ENCODE measurements at regions not wholly inside any gene's neighbourhood (a gene's known extent, or its start where the extent isn't known, plus 50 kb on each side); places are given as distances from the start of the nearest gene placed in this dataset.

- ChIA-PET CTCF (no interaction called here), RAD21 (ENCODE audit: low non-redundant PET in 1 of 2, low total read pairs in 2 of 2, uncharacterized antibody in 2 of 2, unreplicated experiment in 2 of 2) (no interaction called here), POLR2A (no interaction called here)
- Histone ChIP-seq H3K36me3 (ENCODE audit: control insufficient read depth in 1 of 2, insufficient read depth in 2 of 2, low read length in 2 of 2) (no peaks in the 10 kb centered on the region), H3K27ac (ENCODE audit: low read depth, low read length) (no peak overlapping the region), H2AFZ (ENCODE audit: low read depth, low read length, poor library complexity, severe bottlenecking) (no peak overlapping the region), H3K4me3 (replicated peaks in 1 of 2; ENCODE audit: low read depth in 1 of 2, low read length in 2 of 2) (no peak overlapping the region), H3K27me3 (ENCODE audit: insufficient read depth, low read length) (no peaks in the 10 kb centered on the region), H3K4me2 (ENCODE audit: low read length) (no peak overlapping the region), H3K9me3 (ENCODE audit: control insufficient read depth in 1 of 2, insufficient read depth in 1 of 2, low read depth in 1 of 2, low read length in 2 of 2) (no peaks in the 10 kb centered on the region), H3K4me1 (ENCODE audit: control insufficient read depth in 1 of 2, insufficient read depth in 2 of 2, low read length in 2 of 2) (no peaks in the 10 kb centered on the region), H3K9ac (ENCODE audit: low read length) (no peak overlapping the region), H4K20me1 (ENCODE audit: insufficient read depth) (no peaks in the 10 kb centered on the region), H3K79me2 (ENCODE audit: insufficient read depth, low read length) (no peaks in the 10 kb centered on the region), H3K9me2 (ENCODE audit: insufficient read depth) (no peaks in the 10 kb centered on the region)
- no TSS peak for BruUV-seq (replicated peaks)
- TF ChIP-seq SRF (IDR thresholded peaks at IDR 0.05; ENCODE audit: low read depth) (no peak), ZBTB33 (IDR thresholded peaks at IDR 0.05; ENCODE audit: extremely low read depth, insufficient replicate concordance, low read length) (no peak), POLR2A (IDR thresholded peaks at IDR 0.05; ENCODE audit: borderline replicate concordance, extremely low read depth, insufficient read depth, insufficient read length) (no peak), EGR1 (IDR thresholded peaks at IDR 0.05; ENCODE audit: low read depth) (no peak)
- ATAC-seq (no peak), DNase-seq (ENCODE audit: low read depth, low spot score) (no peak)
- intact Hi-C loops (cut with micrococcal nuclease): no loop called here
These were observed 125.6 kb upstream of the EOMES start for GRCh38 chr3:27847697-27848096.

DNA sequence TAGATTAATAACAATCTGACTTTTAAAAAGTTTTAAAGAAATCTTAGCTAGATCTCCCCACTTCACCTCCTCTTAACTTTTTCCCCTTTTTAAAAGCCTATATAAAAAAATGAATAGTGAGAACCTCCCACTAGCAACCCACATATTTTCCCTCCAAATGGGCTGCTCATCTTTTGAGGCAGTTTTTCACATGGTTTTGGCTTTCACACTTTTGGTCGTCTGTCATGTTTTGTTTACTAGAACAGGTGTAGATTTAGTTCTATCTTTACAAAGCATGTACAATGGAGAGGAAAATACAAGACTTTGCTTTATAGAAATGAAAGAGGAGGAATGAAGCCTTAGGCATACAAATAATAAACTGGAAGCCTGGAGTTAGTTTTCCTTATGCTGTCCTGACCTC is 126.7 kb upstream of the EOMES start:
- CTCF ChIA-PET: no interaction called here
- ATAC-seq: no peak

More for the DNA sequence above, 126.7 kb upstream of the EOMES start:
- no TSS peak for BruUV-seq (replicated peaks)
- no peak overlapping the region for H3K4me3 ChIP-seq (replicated peaks in 1 of 2; ENCODE audit: low read depth in 1 of 2, low read length in 2 of 2)
- H3K4me2 ChIP-seq (ENCODE audit: low read length): no peak overlapping the region
- H3K9me2 ChIP-seq (ENCODE audit: insufficient read depth): no peaks in the 10 kb centered on the region
- no peaks in the 10 kb centered on the region for H3K79me2 ChIP-seq (ENCODE audit: insufficient read depth, low read length)
- H4K20me1 ChIP-seq (ENCODE audit: insufficient read depth): no peaks in the 10 kb centered on the region
- H3K36me3 ChIP-seq (ENCODE audit: control insufficient read depth in 1 of 2, insufficient read depth in 2 of 2, low read length in 2 of 2): no peaks in the 10 kb centered on the region
- H3K9ac ChIP-seq (ENCODE audit: low read length): no peak overlapping the region
- no peak for DNase-seq (ENCODE audit: low read depth, low spot score)
- TF ChIP-seq, protein P1, sequence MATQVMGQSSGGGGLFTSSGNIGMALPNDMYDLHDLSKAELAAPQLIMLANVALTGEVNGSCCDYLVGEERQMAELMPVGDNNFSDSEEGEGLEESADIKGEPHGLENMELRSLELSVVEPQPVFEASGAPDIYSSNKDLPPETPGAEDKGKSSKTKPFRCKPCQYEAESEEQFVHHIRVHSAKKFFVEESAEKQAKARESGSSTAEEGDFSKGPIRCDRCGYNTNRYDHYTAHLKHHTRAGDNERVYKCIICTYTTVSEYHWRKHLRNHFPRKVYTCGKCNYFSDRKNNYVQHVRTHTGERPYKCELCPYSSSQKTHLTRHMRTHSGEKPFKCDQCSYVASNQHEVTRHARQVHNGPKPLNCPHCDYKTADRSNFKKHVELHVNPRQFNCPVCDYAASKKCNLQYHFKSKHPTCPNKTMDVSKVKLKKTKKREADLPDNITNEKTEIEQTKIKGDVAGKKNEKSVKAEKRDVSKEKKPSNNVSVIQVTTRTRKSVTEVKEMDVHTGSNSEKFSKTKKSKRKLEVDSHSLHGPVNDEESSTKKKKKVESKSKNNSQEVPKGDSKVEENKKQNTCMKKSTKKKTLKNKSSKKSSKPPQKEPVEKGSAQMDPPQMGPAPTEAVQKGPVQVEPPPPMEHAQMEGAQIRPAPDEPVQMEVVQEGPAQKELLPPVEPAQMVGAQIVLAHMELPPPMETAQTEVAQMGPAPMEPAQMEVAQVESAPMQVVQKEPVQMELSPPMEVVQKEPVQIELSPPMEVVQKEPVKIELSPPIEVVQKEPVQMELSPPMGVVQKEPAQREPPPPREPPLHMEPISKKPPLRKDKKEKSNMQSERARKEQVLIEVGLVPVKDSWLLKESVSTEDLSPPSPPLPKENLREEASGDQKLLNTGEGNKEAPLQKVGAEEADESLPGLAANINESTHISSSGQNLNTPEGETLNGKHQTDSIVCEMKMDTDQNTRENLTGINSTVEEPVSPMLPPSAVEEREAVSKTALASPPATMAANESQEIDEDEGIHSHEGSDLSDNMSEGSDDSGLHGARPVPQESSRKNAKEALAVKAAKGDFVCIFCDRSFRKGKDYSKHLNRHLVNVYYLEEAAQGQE (IDR thresholded peaks at IDR 0.05; ENCODE audit: low read depth): no peak
- no peak for TF ChIP-seq EZH2 (IDR thresholded peaks at IDR 0.05)
- no peak for TF ChIP-seq POLR2A (IDR thresholded peaks at IDR 0.05; ENCODE audit: borderline replicate concordance, extremely low read depth, insufficient read depth, insufficient read length)
- TF ChIP-seq ZBTB33 (IDR thresholded peaks at IDR 0.05; ENCODE audit: extremely low read depth, insufficient replicate concordance, low read length): no peak
- TF ChIP-seq EZH2phosphoT487 (IDR thresholded peaks at IDR 0.05; ENCODE audit: borderline replicate concordance): no peak
- no peak for TF ChIP-seq CTCF (IDR thresholded peaks at IDR 0.05 in 2 of 3, conservative IDR thresholded peaks at IDR 0.05 in 1 of 3; ENCODE audit: borderline replicate concordance in 1 of 3, insufficient read depth in 1 of 3, low read depth in 2 of 3, low read length in 2 of 3)
- no peaks in the 10 kb centered on the region for H3K9me3 ChIP-seq (ENCODE audit: control insufficient read depth in 1 of 2, insufficient read depth in 1 of 2, low read depth in 1 of 2, low read length in 2 of 2)
- H3K27me3 ChIP-seq (ENCODE audit: insufficient read depth, low read length): no peaks in the 10 kb centered on the region
- H2AFZ ChIP-seq (ENCODE audit: low read depth, low read length, poor library complexity, severe bottlenecking): no peak overlapping the region
- H3K4me1 ChIP-seq (ENCODE audit: control insufficient read depth in 1 of 2, insufficient read depth in 2 of 2, low read length in 2 of 2): no peaks in the 10 kb centered on the region
- ChIA-PET POLR2A (no interaction called here), RAD21 (ENCODE audit: low non-redundant PET in 1 of 2, low total read pairs in 2 of 2, uncharacterized antibody in 2 of 2, unreplicated experiment in 2 of 2) (no interaction called here)
- H3K27ac ChIP-seq (ENCODE audit: low read depth, low read length): no peak overlapping the region
- intact Hi-C loops (cut with micrococcal nuclease): no loop called here
